Neural crest cell (in vitro differentiated cells): ENCODE measurements at regions not wholly inside any gene's neighbourhood (a gene's known extent, or its start where the extent isn't known, plus 50 kb on each side); places are given as distances from the start of the nearest gene placed in this dataset.

Experiments used
- DNase-seq: peaks from one replicate; pipeline ENCODE4 v3.0.0; 2021; ENCODE audit warnings: low read depth, mixed read lengths, low spot score
- H3K27ac Mint-ChIP-seq: one replicate; pipeline ENCODE4 v1.8.0; 2021; ENCODE audit warnings: mild to moderate bottlenecking, mixed read lengths; ENCODE audit not compliant: unreplicated experiment
- H3K27me3 Mint-ChIP-seq: 2 replicates; pipeline ENCODE4 v1.8.0; 2021; ENCODE audit warnings: low read depth, mild to moderate bottlenecking, mixed read lengths
- H3K36me3 Mint-ChIP-seq: 2 replicates; pipeline ENCODE4 v1.8.0; 2021; ENCODE audit warnings: low read depth, mild to moderate bottlenecking, mixed read lengths
- H3K4me1 Mint-ChIP-seq: 2 replicates; pipeline ENCODE4 v1.8.0; 2021; ENCODE audit warnings: mixed read lengths
- H3K4me3 Mint-ChIP-seq: one replicate; pipeline ENCODE4 v1.8.0; 2021; ENCODE audit warnings: mild to moderate bottlenecking, mixed read lengths
- H3K9me3 Mint-ChIP-seq: 2 replicates; pipeline ENCODE4 v1.8.0; 2021; ENCODE audit warnings: mixed read lengths
- TF ChIP-seq, protein P1 (sequence below): fragments of 200-600 bp; sonication (generic); conservative IDR thresholded peaks from 2 replicates; pipeline ENCODE4 v1.5.0; 2021; ENCODE audit warnings: antibody characterized with exemption, mild to moderate bottlenecking

DNA sequence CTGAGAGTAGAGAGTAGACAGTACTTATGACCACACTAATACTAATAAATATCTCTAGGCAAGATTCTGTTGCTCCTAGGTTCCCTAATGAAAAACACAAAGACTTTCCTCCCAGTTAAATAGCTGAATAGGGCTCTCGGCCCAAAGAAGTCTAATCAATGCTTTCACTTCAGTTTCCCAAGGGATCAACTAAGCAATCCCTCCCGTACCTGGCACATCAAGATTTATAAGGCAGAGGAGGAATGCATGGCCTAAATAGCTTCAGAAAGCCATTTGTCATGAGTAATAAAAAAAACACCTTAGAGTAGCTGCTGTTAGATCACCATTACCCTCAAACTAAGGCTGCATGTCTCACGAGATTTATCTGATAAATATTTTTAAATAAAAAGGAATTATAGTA lies 56.8 kb upstream of the EXOC1L start:
- no peak for DNase-seq
- H3K36me3 Mint-ChIP-seq: no peaks in the 10 kb centered on the region
- peaks cover 12% of the 10 kb centered on the region for H3K4me1 Mint-ChIP-seq
- H3K27me3 Mint-ChIP-seq: no peaks in the 10 kb centered on the region
- no peak overlapping the region for H3K4me3 Mint-ChIP-seq
- no peak overlapping the region for H3K27ac Mint-ChIP-seq
- TF ChIP-seq, protein P1, sequence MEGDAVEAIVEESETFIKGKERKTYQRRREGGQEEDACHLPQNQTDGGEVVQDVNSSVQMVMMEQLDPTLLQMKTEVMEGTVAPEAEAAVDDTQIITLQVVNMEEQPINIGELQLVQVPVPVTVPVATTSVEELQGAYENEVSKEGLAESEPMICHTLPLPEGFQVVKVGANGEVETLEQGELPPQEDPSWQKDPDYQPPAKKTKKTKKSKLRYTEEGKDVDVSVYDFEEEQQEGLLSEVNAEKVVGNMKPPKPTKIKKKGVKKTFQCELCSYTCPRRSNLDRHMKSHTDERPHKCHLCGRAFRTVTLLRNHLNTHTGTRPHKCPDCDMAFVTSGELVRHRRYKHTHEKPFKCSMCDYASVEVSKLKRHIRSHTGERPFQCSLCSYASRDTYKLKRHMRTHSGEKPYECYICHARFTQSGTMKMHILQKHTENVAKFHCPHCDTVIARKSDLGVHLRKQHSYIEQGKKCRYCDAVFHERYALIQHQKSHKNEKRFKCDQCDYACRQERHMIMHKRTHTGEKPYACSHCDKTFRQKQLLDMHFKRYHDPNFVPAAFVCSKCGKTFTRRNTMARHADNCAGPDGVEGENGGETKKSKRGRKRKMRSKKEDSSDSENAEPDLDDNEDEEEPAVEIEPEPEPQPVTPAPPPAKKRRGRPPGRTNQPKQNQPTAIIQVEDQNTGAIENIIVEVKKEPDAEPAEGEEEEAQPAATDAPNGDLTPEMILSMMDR: no peak
- H3K9me3 Mint-ChIP-seq: no peaks in the 10 kb centered on the region

DNA sequence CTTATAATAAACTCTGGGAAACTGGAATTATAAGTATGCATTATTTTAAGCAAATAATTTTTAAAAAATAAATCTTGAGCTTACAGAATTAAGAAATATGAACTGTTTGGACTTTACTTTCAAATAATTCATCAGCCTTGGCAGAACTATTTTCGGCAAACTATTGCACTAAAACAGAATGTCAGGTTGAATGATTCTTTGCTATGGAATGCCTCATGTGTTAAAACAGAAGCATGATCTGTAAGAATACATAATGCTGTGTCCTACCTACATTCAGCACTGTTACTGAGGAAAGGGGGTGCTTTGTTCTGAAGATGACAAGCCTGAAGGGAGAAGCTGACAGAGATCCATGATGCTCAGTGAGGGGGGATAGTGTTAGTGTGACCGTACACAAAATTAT lies 55.6 kb upstream of the EXOC1L start:
- Mint-ChIP-seq H3K27me3 (no peaks in the 10 kb centered on the region), H3K36me3 (no peaks in the 10 kb centered on the region), H3K9me3 (no peaks in the 10 kb centered on the region), H3K4me1 (peaks cover 17% of the 10 kb centered on the region), H3K4me3 (no peak overlapping the region), H3K27ac (no peak overlapping the region)
- DNase-seq: no peak
- TF ChIP-seq, protein P1: no peak

DNA sequence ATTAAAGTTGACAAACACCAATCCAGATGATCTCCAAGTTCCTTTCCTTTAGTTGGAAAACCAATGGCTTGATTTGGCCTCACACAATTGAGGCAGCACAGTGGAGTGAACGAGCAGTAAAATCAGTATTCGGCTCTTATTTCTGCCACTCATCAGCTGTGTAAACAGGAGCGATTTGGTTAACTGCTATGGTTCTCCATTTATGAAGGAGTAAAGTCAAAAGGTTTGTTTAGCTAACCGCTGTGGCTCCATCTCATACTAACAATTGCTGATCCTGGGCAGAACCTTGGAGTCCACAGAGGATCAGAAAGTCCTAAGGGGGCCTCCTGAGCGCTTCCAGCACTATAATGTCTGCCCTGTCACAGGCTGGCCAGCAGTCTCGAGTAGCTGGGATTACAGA lies 54.5 kb upstream of the EXOC1L start:
- TF ChIP-seq, protein P1: no peak
- no peaks in the 10 kb centered on the region for H3K27me3 Mint-ChIP-seq
- H3K4me3 Mint-ChIP-seq: no peak overlapping the region
- no peak overlapping the region for H3K27ac Mint-ChIP-seq
- no peak for DNase-seq
- H3K9me3 Mint-ChIP-seq: no peaks in the 10 kb centered on the region
- no peaks in the 10 kb centered on the region for H3K36me3 Mint-ChIP-seq
- H3K4me1 Mint-ChIP-seq: peaks cover 17% of the 10 kb centered on the region

DNA sequence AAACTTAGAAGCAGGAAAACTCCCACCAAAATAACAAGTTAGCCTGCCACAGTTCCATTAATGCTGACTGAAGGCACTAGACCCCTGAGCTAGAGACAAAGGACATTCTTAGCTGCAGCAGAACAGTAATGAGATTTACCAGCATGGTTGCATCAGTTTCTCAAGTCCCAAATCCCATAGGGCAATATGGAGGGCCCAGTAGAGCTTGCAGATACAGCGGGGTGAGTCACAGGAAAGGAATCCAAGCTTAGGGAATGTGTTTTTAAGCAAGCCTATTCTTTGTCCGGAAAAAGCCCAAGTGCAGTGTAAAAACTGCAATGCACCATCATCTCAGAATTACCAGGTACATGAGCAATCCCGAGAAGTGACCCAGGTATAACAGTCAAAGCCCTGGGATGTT lies 51.3 kb upstream of the EXOC1L start:
- H3K9me3 Mint-ChIP-seq: no peaks in the 10 kb centered on the region
- H3K4me3 Mint-ChIP-seq: no peak overlapping the region
- H3K36me3 Mint-ChIP-seq: no peaks in the 10 kb centered on the region
- H3K27ac Mint-ChIP-seq: no peak overlapping the region
- peaks cover 5% of the 10 kb centered on the region for H3K4me1 Mint-ChIP-seq
- DNase-seq: no peak
- TF ChIP-seq, protein P1: no peak
- H3K27me3 Mint-ChIP-seq: no peaks in the 10 kb centered on the region
